GM23338 (cell line): ENCODE measurements at regions not wholly inside any gene's neighbourhood (a gene's known extent, or its start where the extent isn't known, plus 50 kb on each side); places are given as distances from the start of the nearest gene placed in this dataset.

Experiments
- ATAC-seq: fragments of 200-7000 bp; cut with Tn5 transposase; 3 replicates; pipeline ENCODE4 v1.9.1; 2020
- DNase-seq: peaks from one replicate; pipeline ENCODE4 v3.0.0-alpha.2; 2015; ENCODE audit warnings: low spot score
- H2AFZ ChIP-seq: fragments of 200-600 bp; sonication (generic); 2 replicates; pipeline ENCODE4 v1.8.0; 2016; ENCODE audit warnings: antibody characterized with exemption, mild to moderate bottlenecking, moderate library complexity
- H3F3A ChIP-seq: fragments of 200-600 bp; sonication (generic); replicated peaks from 2 replicates; pipeline ENCODE4 v1.8.0; 2017; ENCODE audit warnings: antibody characterized with exemption, mixed run types, low read depth
- H3K27ac ChIP-seq: fragments of 200-600 bp; sonication (generic); 2 replicates; pipeline ENCODE4 v1.6.1; 2016; ENCODE audit warnings: low read depth
- H3K27me3 ChIP-seq: fragments of 200-600 bp; sonication (generic); 2 replicates; pipeline ENCODE4 v1.8.0; 2016; ENCODE audit warnings: mild to moderate bottlenecking, mixed run types, moderate library complexity; ENCODE audit not compliant: insufficient read depth
- H3K36me3 ChIP-seq: fragments of 200-600 bp; sonication (generic); 2 replicates; pipeline ENCODE4 v1.8.0; 2016; ENCODE audit warnings: mild to moderate bottlenecking; ENCODE audit not compliant: insufficient read depth
- H3K4me1 ChIP-seq: fragments of 200-600 bp; sonication (generic); 2 replicates; pipeline ENCODE4 v1.8.0; 2016; ENCODE audit warnings: mild to moderate bottlenecking, moderate library complexity; ENCODE audit not compliant: insufficient read depth
- H3K4me2 ChIP-seq: fragments of 200-600 bp; sonication (generic); 2 replicates; pipeline ENCODE4 v1.7.1; 2017; ENCODE audit warnings: mixed run types
- H3K4me3 ChIP-seq: fragments of 200-600 bp; sonication (generic); 2 replicates; pipeline ENCODE4 v1.6.1; 2016; ENCODE audit warnings: mixed run types
- H3K79me2 ChIP-seq: fragments of 200-600 bp; sonication (generic); replicated peaks from 2 replicates; pipeline ENCODE4 v1.8.0; 2017; ENCODE audit warnings: mild to moderate bottlenecking; ENCODE audit not compliant: insufficient read depth
- H3K9me2 ChIP-seq: fragments of 200-600 bp; sonication (generic); 2 replicates; pipeline ENCODE4 v1.8.0; 2017; ENCODE audit not compliant: insufficient read depth
- H4K20me1 ChIP-seq: fragments of 200-600 bp; sonication (generic); replicated peaks from 2 replicates; pipeline ENCODE4 v1.8.0; 2017; ENCODE audit warnings: mild to moderate bottlenecking; ENCODE audit not compliant: insufficient read depth
- H3K27ac Mint-ChIP-seq: 2 replicates; pipeline ENCODE4 v1.8.0; 2020; ENCODE audit warnings: inconsistent platforms, mild to moderate bottlenecking, moderate library complexity, mixed read lengths
- H3K27me3 Mint-ChIP-seq: 3 replicates; pipeline ENCODE4 v1.8.0; 2022; ENCODE audit warnings: low read depth, mild to moderate bottlenecking, moderate library complexity, mixed read lengths, inconsistent platforms; ENCODE audit not compliant: insufficient read depth, poor library complexity
- H3K36me3 Mint-ChIP-seq: 3 replicates; pipeline ENCODE4 v1.8.0; 2021; ENCODE audit warnings: low read depth, mild to moderate bottlenecking, inconsistent platforms, moderate library complexity, mixed read lengths
- H3K4me1 Mint-ChIP-seq: 3 replicates; pipeline ENCODE4 v1.8.0; 2020; ENCODE audit warnings: mild to moderate bottlenecking, inconsistent platforms, mixed read lengths
- H3K4me3 Mint-ChIP-seq: 3 replicates; pipeline ENCODE4 v1.8.0; 2021; ENCODE audit warnings: moderate library complexity, mild to moderate bottlenecking, inconsistent platforms, mixed read lengths
- H3K9me3 Mint-ChIP-seq: 3 replicates; pipeline ENCODE4 v1.8.0; 2020; ENCODE audit warnings: moderate library complexity, mild to moderate bottlenecking, inconsistent platforms, mixed read lengths
- CREB1 ChIP-seq: fragments of 250-450 bp; sonication (Bioruptor Pico); IDR thresholded peaks from 2 replicates; pipeline ENCODE4 v1.5.0; 2020; ENCODE audit warnings: low read depth, mild to moderate bottlenecking, moderate library complexity
- CTCF ChIP-seq, 2 experiments: fragments of 200-600 bp in 1 of 2; sonication (generic) in 1 of 2; conservative IDR thresholded peaks; 2 replicates each; pipeline versions ENCODE4 v1.5.1 to v1.6.1; 2016 to 2017; ENCODE audit warnings: antibody characterized with exemption in 2 of 2, low read depth in 2 of 2, mild to moderate bottlenecking in 2 of 2, moderate library complexity in 1 of 2
- ETS1 ChIP-seq: IDR thresholded peaks from 2 replicates; pipeline ENCODE4 v1.6.1; 2016; ENCODE audit warnings: antibody characterized with exemption
- EZH2 ChIP-seq: fragments of 200-600 bp; sonication (generic); IDR thresholded peaks from one replicate; pipeline ENCODE4 v1.8.0; 2017; ENCODE audit warnings: antibody characterized with exemption, mild to moderate bottlenecking, low read depth; ENCODE audit not compliant: unreplicated experiment
- EZH2phosphoT487 ChIP-seq: fragments of 200-600 bp; sonication (generic); IDR thresholded peaks from one replicate; pipeline ENCODE4 v1.8.1; 2018; ENCODE audit warnings: antibody characterized with exemption; ENCODE audit not compliant: unreplicated experiment
- JUNB ChIP-seq: IDR thresholded peaks from one replicate; pipeline ENCODE4 v1.6.1; 2016; ENCODE audit warnings: antibody characterized with exemption; ENCODE audit not compliant: unreplicated experiment
- NANOG ChIP-seq: IDR thresholded peaks from 2 replicates; pipeline ENCODE4 v1.6.1; 2016; ENCODE audit warnings: antibody characterized with exemption, borderline replicate concordance
- POLR2AphosphoS5 ChIP-seq: IDR thresholded peaks from 2 replicates; pipeline ENCODE4 v1.6.1; 2016; ENCODE audit warnings: antibody characterized with exemption, low read depth
- REST ChIP-seq: IDR thresholded peaks from one replicate; pipeline ENCODE4 v1.6.1; 2018; ENCODE audit warnings: antibody characterized with exemption; ENCODE audit not compliant: unreplicated experiment
- STAT1 ChIP-seq: IDR thresholded peaks from one replicate; pipeline ENCODE4 v1.6.1; 2016; ENCODE audit warnings: antibody characterized with exemption; ENCODE audit not compliant: unreplicated experiment
- ZNF114 ChIP-seq: fragments of 250-450 bp; sonication (Bioruptor Pico); IDR thresholded peaks from 2 replicates; pipeline ENCODE4 v1.5.0; 2020; ENCODE audit warnings: mild to moderate bottlenecking, moderate library complexity
- ZNF331 ChIP-seq: fragments of 250-450 bp; sonication (Bioruptor Pico); IDR thresholded peaks from 2 replicates; pipeline ENCODE4 v1.5.0; 2020; ENCODE audit warnings: low read depth, mild to moderate bottlenecking, moderate library complexity
- ZNF462 ChIP-seq: fragments of 250-450 bp; sonication (Bioruptor Pico); IDR thresholded peaks from 2 replicates; pipeline ENCODE4 v1.5.0; 2020; ENCODE audit warnings: mild to moderate bottlenecking, moderate library complexity

GRCh38 chr2:4549666-4550210 lies 846.4 kb downstream of the DCDC2C start:
- Mint-ChIP-seq H3K4me3 (no peak overlapping the region), H3K27ac (no peak overlapping the region), H3K4me1 (no peaks in the 10 kb centered on the region), H3K9me3 (peaks cover 61% of the 10 kb centered on the region), H3K27me3 (no peaks in the 10 kb centered on the region), H3K36me3 (no peaks in the 10 kb centered on the region)
- Histone ChIP-seq H3K9me2 (no peaks in the 10 kb centered on the region), H3F3A (no peaks in the 10 kb centered on the region), H3K27ac (no peak overlapping the region), H3K36me3 (no peaks in the 10 kb centered on the region), H3K27me3 (no peaks in the 10 kb centered on the region), H2AFZ (no peak overlapping the region), H3K4me1 (no peaks in the 10 kb centered on the region), H4K20me1 (no peaks in the 10 kb centered on the region), H3K79me2 (no peaks in the 10 kb centered on the region), H3K4me2 (no peak overlapping the region), H3K4me3 (no peak overlapping the region)
- ATAC-seq = no peak
- no peak for DNase-seq
- TF ChIP-seq ETS1 = no peak
- no peak for TF ChIP-seq STAT1
- TF ChIP-seq CTCF (conservative IDR thresholded peaks at IDR 0.05; ENCODE audit: low read depth in 2 of 2) = no peak
- no peak for TF ChIP-seq ZNF462
- TF ChIP-seq CREB1 (CRISPR knock-in tag) = no peak
- no peak for TF ChIP-seq ZNF114 (CRISPR knock-in tag)
- no peak for TF ChIP-seq EZH2phosphoT487
- TF ChIP-seq POLR2AphosphoS5 = no peak
- TF ChIP-seq JUNB = no peak
- TF ChIP-seq NANOG = no peak
- TF ChIP-seq ZNF331 (CRISPR knock-in tag) = no peak
- no peak for TF ChIP-seq REST
- TF ChIP-seq EZH2 = no peak
